ENCODE measurements at regions not wholly inside any gene's neighbourhood (a gene's known extent, or its start where the extent isn't known, plus 50 kb on each side); places are given as distances from the start of the nearest gene placed in this dataset.

- H3K4me1 ChIP-seq: no peaks in the 10 kb centered on the region
- H3K27ac ChIP-seq: no peak overlapping the region
- H3K27me3 ChIP-seq: no peaks in the 10 kb centered on the region
- H3K36me3 ChIP-seq: no peaks in the 10 kb centered on the region
- no peak overlapping the region for H3K4me3 ChIP-seq
- H3K9me3 ChIP-seq (replicated peaks): no peaks in the 10 kb centered on the region; the same call in 1 of the 2 replicates
- DNase-seq: no peak
These were observed 514.1 kb upstream of the INTU start for GRCh38 chr4:127118681-127119080.

GRCh38 chr4:127120441-127121090, 512.2 kb upstream of the INTU start:
- Histone ChIP-seq H3K36me3 (no peaks in the 10 kb centered on the region), H3K27me3 (no peaks in the 10 kb centered on the region), H3K4me3 (no peak overlapping the region), H3K4me1 (no peaks in the 10 kb centered on the region), H3K27ac (no peak overlapping the region), H3K9me3 (replicated peaks) (no peaks in the 10 kb centered on the region; the same call in 1 of the 2 replicates)
- no peak for DNase-seq

GRCh38 chr4:127124919-127125318, 507.8 kb upstream of the INTU start:
- no peak for DNase-seq

GRCh38 chr4:127126718-127127117, 506.0 kb upstream of the INTU start:
- no peak overlapping the region for H3K27ac ChIP-seq
- no peaks in the 10 kb centered on the region for H3K9me3 ChIP-seq (replicated peaks)
- H3K4me1 ChIP-seq: no peaks in the 10 kb centered on the region
- no peak overlapping the region for H3K4me3 ChIP-seq
- no peaks in the 10 kb centered on the region for H3K27me3 ChIP-seq
- DNase-seq: no peak
- H3K36me3 ChIP-seq: no peaks in the 10 kb centered on the region

More at GRCh38 chr4:127124919-127125318, 507.8 kb upstream of the INTU start:
- no peaks in the 10 kb centered on the region for H3K27me3 ChIP-seq
- H3K27ac ChIP-seq: no peak overlapping the region
- H3K36me3 ChIP-seq: no peaks in the 10 kb centered on the region
- no peaks in the 10 kb centered on the region for H3K4me1 ChIP-seq
- no peaks in the 10 kb centered on the region for H3K9me3 ChIP-seq (replicated peaks)
- H3K4me3 ChIP-seq: no peak overlapping the region

GRCh38 chr4:127131527-127131926, 501.2 kb upstream of the INTU start:
- Histone ChIP-seq H3K27me3 (no peaks in the 10 kb centered on the region), H3K27ac (no peak overlapping the region), H3K9me3 (replicated peaks) (no peaks in the 10 kb centered on the region), H3K4me3 (no peak overlapping the region), H3K4me1 (no peaks in the 10 kb centered on the region), H3K36me3 (no peaks in the 10 kb centered on the region)
- no peak for DNase-seq

- H3K27me3 ChIP-seq: no peaks in the 10 kb centered on the region
- no peaks in the 10 kb centered on the region for H3K9me3 ChIP-seq (replicated peaks)
These were observed 498.3 kb upstream of the INTU start for GRCh38 chr4:127134490-127134889.

GRCh38 chr4:127138586-127138985, 494.2 kb upstream of the INTU start:
- no peak overlapping the region for H3K4me3 ChIP-seq
- peaks cover 6% of the 10 kb centered on the region for H3K4me1 ChIP-seq
- no peaks in the 10 kb centered on the region for H3K27me3 ChIP-seq
- DNase-seq: no peak
- no peak overlapping the region for H3K27ac ChIP-seq
- H3K9me3 ChIP-seq (replicated peaks): no peaks in the 10 kb centered on the region
- H3K36me3 ChIP-seq: no peaks in the 10 kb centered on the region

More at GRCh38 chr4:127134490-127134889, 498.3 kb upstream of the INTU start:
- Histone ChIP-seq H3K36me3 (no peaks in the 10 kb centered on the region), H3K27ac (no peak overlapping the region), H3K4me1 (no peaks in the 10 kb centered on the region), H3K4me3 (no peak overlapping the region)
- DNase-seq: no peak

- Histone ChIP-seq H3K4me1 (peaks cover 17% of the 10 kb centered on the region), H3K4me3 (no peak overlapping the region), H3K9me3 (replicated peaks) (no peaks in the 10 kb centered on the region), H3K36me3 (no peaks in the 10 kb centered on the region), H3K27ac (no peak overlapping the region), H3K27me3 (no peaks in the 10 kb centered on the region)
- no peak for DNase-seq
These were observed 492.9 kb upstream of the INTU start for GRCh38 chr4:127139788-127140286.

GRCh38 chr4:127140306-127140705, 492.5 kb upstream of the INTU start:
- H3K4me1 ChIP-seq: peaks cover 18% of the 10 kb centered on the region
- DNase-seq: peak in 1 of 2 experiments; percentile 10
- no peak overlapping the region for H3K27ac ChIP-seq
- no peaks in the 10 kb centered on the region for H3K9me3 ChIP-seq (replicated peaks)
- no peaks in the 10 kb centered on the region for H3K27me3 ChIP-seq
- H3K36me3 ChIP-seq: no peaks in the 10 kb centered on the region
- H3K4me3 ChIP-seq: no peak overlapping the region

- Histone ChIP-seq H3K27ac (no peak overlapping the region), H3K27me3 (no peaks in the 10 kb centered on the region)
- no peak for DNase-seq
These were observed 490.9 kb upstream of the INTU start for GRCh38 chr4:127141856-127142255.

GRCh38 chr4:127143460-127144195, 489.1 kb upstream of the INTU start:
- DNase-seq: no peak
- H3K4me1 ChIP-seq: peaks cover 20% of the 10 kb centered on the region
- H3K27me3 ChIP-seq: no peaks in the 10 kb centered on the region
- H3K36me3 ChIP-seq: no peaks in the 10 kb centered on the region
- no peak overlapping the region for H3K4me3 ChIP-seq
- peak overlapping the region; percentile 1; the same call in 1 of the 2 replicates for H3K27ac ChIP-seq
- no peaks in the 10 kb centered on the region for H3K9me3 ChIP-seq (replicated peaks)

More at GRCh38 chr4:127141856-127142255, 490.9 kb upstream of the INTU start:
- Histone ChIP-seq H3K4me3 (no peak overlapping the region), H3K36me3 (no peaks in the 10 kb centered on the region), H3K9me3 (replicated peaks) (no peaks in the 10 kb centered on the region), H3K4me1 (peaks cover 20% of the 10 kb centered on the region)

GRCh38 chr4:127145006-127145540, 487.7 kb upstream of the INTU start:
- H3K9me3 ChIP-seq (replicated peaks): no peaks in the 10 kb centered on the region
- no peak overlapping the region for H3K4me3 ChIP-seq
- H3K4me1 ChIP-seq: peaks cover 20% of the 10 kb centered on the region
- H3K27me3 ChIP-seq: no peaks in the 10 kb centered on the region
- no peak overlapping the region for H3K27ac ChIP-seq
- H3K36me3 ChIP-seq: no peaks in the 10 kb centered on the region
- peak; percentile 56 to 58 for DNase-seq

- Histone ChIP-seq H3K4me1 (peaks cover 18% of the 10 kb centered on the region), H3K4me3 (no peak overlapping the region), H3K36me3 (no peaks in the 10 kb centered on the region), H3K27me3 (no peaks in the 10 kb centered on the region), H3K9me3 (replicated peaks) (no peaks in the 10 kb centered on the region), H3K27ac (no peak overlapping the region)
- no peak for DNase-seq
These were observed 484.6 kb upstream of the INTU start for GRCh38 chr4:127148165-127148564.

- DNase-seq: no peak
- Histone ChIP-seq H3K27me3 (no peaks in the 10 kb centered on the region), H3K4me1 (peaks cover 9% of the 10 kb centered on the region), H3K27ac (no peak overlapping the region), H3K36me3 (no peaks in the 10 kb centered on the region), H3K9me3 (replicated peaks) (no peaks in the 10 kb centered on the region), H3K4me3 (no peak overlapping the region)
These were observed 483.7 kb upstream of the INTU start for GRCh38 chr4:127149086-127149485.

- Histone ChIP-seq H3K4me1 (no peaks in the 10 kb centered on the region), H3K4me3 (no peak overlapping the region), H3K9me3 (replicated peaks) (no peaks in the 10 kb centered on the region), H3K36me3 (no peaks in the 10 kb centered on the region), H3K27me3 (no peaks in the 10 kb centered on the region), H3K27ac (no peak overlapping the region)
- DNase-seq: no peak
These were observed 480.8 kb upstream of the INTU start for GRCh38 chr4:127151941-127152340.

All from SJCRH30 (cell line).